Stimulated activated CD8-positive, alpha-beta memory T cell treated with anti-CD3 and anti-CD28 coated beads, Interleukin-15, amount 100 ng/mL, for 4 hours (primary cell): ENCODE measurements at regions not wholly inside any gene's neighbourhood (a gene's known extent, or its start where the extent isn't known, plus 50 kb on each side); places are given as distances from the start of the nearest gene placed in this dataset.
"Not testable (repeated sequence)": the region's sequence is repeated elsewhere in the genome, so short reads cannot be mapped to it uniquely, and the experiment has no call there.

Source experiments
- DNase-seq, 2 donors: peaks; one replicate each; pipeline ENCODE4 v3.0.0-alpha.2; 2020; ENCODE audit warnings: low read depth in 2 of 2

DNA sequence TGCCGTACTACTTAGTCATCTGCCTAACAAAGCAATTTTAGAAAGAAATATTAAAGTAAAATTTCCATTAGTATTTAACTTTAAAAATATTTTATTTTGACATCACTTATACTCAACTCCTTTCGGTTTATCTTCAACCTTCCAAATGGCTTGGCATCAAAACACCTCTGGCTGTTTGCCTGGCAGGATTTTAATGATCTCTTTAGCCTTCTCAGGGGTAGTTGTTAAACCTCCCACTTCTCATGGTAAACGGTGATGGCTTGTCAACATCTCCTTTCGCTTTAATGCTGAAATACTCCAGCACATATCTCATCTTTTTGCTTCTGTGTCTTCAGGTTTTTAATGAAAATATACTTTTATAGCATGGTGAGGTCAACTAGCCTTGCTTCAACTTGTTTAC, 747.1 kb downstream of the CETN3 start:
- DNase-seq, result no peak

DNA sequence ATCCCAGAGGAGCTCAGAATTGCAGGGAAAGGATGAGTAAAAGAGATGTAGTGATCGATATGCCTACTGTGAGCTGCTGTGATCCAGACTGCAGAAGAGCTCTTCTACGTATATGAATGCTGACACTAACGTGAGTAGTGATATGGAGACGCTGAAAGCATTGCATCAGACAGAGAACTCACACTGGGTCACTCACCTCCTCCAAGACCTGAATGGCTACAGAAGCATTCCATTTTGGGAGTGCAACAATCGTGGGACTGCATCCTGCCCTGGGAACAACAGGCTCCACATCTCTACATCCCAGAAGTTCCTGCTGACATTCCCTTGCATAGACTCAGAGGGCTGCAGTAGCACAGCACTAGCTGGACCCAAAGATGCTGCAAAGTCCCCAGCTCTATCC, 755.9 kb upstream of the MEF2C start:
- no peak for DNase-seq

DNA sequence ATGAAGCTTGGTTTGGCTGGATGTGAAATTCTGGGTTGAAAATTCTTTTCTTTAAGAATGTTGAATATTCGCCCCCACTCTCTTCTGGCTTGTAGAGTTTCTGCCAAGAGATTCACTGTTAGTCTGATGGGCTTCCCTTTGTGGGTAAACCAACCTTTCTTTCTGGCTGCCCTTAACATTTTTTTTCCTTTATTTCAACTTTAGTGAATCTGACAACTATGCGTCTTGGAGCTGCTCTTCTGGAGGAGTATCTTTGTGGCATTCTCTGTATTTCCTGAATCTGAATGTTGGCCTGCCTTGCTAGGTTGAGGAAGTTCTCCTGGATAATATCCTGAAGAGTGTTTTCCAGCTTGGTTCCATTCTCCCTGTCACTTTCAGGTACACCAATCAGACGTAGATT, 751.2 kb upstream of the MEF2C start:
- not testable (repeated sequence) for DNase-seq

DNA sequence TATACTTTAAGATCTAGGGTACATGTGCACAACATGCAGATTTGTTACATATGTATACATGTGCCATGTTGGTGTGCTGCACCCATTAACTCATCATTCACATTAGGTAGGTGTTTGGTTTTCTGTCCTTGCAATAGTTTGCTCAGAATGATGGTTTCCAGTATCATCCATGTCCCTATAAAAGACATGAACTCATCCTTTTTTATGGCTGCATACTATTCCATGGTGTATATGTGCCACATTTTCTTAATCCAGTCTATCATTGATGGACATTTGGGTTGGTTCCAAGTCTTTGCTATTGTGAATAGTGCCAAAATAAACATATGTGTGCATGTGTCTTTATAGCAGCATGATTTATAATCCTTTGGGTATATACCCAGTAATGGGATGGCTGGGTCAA, 747.1 kb upstream of the MEF2C start:
- DNase-seq, result not testable (repeated sequence)

DNA sequence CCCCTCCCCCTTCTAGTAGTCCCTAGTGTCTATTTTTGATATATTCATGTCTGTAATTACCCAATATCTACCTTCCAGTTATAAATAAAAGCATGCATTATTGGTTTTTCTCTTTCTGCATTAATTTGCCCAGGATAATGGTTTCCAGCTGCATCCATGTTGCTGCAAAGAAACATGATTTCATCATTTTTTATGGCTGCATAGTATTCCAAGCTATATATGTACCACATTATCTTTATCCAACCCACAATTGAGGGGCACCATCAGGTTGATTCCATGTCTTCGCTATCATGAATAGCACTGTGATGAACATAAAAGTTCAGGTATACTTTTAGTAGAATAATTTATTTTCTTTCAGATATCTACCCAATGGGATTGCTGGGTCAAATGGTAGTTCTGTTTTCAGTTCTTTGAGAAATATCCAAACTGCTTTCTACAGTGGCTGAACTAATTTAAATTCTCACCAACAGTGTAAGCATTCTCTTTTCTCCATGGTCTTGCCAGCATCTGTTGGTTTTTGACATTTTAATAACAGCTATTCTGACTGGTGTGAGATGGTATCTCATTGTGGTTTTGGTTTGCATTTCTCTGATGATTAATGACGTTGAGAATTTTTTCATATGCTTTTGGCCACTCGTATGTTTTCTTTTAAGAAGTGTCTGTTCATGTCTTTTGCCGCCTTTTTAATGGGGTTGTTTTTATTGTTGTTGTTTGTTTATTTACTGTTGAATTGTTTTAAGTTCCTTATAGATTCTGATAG, 746.1 kb upstream of the MEF2C start:
- DNase-seq, result no peak

DNA sequence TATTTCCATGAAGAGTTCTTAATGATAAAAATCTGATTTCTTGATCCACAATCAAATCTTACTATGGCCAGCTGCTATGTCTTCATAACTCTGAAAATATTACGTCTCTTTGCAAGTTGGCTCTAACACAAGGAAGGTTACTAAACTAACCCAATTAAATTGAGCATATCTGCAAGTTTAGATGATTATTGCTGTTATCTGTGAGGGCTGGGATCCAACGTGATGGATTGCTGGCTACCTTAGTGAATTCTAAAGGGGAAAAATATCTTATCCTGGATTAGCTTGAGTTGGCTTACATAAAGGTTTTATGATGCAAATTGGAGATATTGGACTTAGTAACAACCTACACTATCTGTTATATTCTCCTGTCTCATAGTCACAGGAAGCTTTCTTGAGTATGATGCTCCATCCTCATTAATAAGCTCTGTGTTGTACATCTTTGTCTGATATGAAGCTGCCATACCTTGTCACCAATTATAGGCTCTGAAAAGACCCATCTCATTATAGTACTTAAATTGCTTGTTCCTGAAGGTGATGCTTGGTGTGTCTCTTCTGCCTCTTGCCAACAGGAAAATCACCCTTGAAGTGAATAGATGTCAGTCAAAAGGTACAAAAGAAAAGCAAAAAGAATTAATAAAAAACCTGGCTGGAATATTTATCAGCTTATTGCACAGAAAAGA, 733.0 kb upstream of the MEF2C start:
- no peak for DNase-seq

DNA sequence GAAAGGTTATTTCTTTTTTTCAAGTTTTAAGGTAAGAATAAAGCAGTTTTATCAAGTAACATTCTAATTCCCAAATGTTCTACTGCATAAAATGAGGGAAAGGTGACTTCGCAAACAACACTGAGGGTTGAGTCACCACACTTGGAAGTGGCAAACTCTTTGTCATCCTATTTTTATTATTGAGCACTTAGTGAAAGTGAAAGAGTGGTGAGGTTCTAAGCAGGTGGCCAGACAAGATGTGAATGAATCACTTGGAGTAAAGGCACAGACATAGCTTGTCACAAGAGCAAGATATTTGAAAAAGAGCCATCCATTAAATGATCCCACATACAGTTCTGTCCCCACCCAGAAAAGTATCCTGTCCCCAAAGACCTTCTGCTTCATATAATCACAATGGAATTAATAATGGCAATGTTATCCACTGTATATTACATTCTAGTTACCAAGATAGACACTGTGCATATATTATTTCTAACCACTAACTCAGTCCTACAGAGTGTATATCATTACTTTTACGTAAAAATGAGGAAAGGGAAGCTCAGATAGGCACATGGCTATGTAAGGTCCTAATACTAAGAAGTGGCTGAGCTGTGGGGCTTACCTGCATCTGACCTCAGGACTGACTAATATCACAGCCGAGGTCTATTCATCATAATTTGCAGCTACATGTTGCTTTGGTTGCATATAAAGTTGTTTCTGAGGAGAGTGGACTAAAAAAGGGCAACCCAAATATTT, 730.4 kb upstream of the MEF2C start:
- DNase-seq, result no peak

DNA sequence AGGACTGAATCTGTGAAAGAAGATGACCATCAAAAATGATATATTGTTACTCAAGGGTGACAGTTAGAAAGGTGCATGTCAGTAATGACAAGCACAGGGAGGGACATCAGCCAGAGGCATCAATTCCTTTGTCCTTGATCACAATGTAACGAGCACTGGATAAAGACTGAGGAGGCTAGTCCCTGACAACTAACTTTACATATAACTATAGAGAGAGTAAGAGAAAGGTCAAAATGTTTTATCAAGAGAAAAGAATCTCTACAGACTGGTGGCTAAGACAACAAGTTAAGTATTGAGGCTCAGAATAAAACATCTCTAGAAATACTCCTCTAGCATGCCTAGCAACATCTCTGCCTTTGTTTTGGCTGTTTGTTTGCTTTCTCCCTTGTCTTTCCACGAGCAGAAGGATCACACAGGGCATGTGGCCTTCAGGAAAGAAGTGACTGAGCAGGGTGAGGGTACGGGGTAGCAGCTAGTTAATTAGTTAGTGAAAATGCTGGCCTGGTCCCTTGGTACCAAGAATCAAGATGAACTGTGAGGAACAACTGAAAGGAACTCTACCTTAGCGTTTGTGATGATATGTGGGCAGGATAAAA, 724.1 kb upstream of the MEF2C start:
- DNase-seq, result no peak

DNA sequence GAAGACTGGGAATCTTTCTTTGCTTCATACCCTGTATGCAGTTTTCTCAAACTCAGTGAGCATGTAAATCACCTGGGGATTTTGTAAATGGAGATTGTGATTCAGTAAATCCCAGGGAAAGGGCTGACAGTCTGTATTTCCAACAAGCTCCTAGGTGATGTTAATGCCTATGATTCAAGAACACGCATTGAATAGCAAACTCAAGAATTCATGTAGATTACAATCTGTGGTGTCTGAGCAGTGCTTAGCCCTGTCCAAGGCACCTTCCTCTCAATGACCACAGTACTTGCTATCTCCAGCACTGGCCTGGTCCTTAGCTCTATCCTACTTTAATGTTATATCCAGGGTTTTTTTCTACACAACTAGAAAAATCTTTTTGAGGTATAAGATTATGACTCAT, 721.4 kb upstream of the MEF2C start:
- no peak for DNase-seq

DNA sequence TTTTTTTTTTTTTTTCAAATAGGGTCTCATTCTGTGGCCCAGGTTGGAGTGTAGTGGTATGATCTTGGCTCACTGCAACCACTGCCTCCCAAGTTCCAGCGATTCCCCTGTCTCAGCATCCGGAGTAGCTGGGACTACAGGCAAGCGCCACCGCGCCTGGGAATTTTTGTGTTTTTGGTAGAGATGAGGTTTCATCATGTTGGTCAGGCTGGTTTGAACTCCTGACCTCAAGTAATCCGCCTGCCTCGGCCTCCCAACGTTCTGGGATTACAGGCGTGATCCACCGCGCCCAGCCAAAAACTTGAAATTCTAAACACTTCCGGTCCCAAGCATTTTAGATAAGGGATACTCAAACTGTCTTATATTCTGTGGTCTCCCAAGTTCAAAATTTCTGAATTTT, 718.9 kb upstream of the MEF2C start:
- DNase-seq, result no peak

DNA sequence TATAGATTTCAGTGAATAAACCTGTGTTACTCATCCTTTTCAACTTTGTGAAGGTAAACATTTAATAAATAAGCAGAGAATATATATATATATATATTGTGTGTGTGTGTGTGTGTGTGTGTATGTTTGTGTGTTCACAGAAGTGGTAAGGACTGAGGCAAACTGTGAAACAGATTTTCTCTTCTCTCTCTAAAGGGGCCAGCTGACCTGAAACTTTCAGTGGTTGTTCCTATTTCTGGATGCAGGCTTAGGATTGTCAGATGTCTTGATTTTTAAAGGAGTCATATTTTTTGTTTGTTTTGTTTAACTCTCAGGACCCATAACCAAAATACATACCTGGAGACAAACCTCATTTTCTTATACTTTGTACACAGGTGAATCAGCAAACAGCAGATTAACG, 714.9 kb upstream of the MEF2C start:
- DNase-seq, result no peak

DNA sequence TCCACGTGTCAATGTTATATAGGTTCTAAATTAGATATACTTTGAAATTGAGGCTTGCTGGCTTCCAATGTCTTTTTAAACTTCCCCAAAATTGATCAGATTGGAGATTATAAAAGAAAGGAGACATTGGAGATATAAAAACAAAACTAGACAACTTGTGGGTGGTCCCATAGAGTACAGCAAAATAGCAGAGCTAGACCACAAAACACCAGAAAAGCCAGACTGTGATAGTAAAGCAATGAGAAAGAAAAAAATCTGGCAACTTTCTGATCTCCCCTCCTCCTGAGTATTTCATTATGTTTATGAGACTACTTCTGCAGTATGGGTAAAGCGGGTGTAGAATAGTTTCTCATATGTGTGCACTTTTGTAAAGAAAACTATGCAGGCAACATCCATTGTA, 713.8 kb upstream of the MEF2C start:
- no peak for DNase-seq

DNA sequence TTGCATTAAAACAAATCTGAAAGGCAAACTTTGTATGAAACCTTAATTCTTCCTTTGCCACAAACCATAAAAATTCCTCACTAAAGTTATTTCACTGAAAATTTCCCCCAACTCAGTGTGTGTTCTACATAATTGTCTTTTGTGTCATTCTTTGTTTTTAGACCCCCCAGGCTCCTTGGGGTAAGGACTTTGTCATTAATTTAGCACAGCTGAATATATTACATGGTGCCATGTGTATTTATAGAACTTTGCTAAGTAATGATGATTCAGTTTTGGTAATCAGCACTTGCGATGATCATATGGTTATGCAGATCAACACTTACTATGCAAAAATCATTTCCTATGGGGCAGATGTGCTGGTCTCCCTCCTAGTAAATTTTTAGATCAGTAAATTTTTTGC, 712.1 kb upstream of the MEF2C start:
- no peak for DNase-seq

DNA sequence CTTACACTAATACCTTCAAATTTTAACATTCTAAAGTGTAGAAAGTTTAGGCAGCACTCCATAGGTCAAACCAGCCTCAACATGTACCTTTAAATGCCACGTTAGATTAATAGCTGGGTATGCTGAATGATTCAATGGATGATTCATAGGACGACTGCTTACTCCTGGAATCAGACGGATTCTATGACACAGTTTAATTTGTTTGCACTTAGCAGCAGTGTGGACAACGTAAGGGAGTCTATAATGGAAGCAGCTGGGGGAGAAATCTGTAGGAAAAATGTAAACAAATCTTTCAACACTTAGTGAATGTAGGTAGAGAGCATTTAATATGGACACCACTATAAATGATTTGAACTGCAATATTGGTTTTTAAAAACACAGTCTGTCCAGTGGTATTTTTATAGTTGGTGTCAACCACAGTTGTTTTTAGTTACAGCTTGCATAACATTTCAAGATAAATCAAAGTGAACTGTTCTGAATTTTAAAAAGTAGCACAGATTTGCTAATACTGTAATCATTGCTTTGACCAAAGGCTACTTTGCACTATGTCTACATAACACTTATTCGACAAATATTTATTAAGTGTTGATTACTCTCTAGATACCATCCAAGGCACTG, 701.5 kb upstream of the MEF2C start:
- DNase-seq, result no peak

DNA sequence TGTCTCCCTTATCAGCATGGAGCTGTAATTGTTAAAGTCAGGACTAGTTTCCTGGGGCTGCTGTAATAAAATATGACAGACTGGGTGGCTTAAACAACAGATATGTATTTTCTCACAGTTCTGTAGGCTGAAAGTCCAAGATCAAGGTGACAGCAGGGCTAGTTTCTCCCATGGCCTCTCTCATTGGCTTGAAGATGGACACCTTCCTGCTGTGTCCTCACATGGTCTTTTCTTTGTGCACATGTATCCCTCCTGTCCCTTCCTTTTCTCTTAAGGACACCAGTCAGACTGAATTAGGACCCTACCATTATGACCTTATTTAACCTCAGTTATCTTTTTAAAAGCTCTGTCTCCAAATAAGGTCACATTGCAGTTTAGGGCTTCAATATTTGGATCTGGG, 700.5 kb upstream of the MEF2C start:
- no peak for DNase-seq

DNA sequence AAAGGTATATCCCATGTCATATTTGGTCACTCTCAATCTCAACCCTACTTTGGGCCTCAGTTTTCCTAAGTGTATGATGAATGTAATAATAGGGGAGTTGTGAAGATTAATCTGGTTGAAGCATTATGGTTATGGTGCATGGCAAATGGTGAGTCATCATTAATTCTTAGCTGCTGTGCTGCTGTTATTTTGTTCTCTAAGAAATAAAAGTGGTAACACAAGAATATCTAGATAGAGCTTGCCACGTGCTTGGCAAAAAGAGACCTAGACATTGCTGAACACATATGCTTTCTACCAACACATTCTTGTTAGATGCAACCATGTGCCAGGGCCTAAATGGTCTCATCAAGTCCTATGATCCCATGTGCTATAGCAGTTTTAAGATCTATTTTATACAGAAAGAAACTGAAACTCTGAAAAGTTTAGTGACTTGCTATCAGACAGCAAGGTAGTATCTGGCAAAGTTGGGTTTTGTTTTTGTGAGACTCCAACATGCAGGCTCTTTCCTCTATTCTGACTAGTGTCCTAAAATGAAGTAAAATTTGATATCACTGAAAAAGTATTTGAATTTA, 699.9 kb upstream of the MEF2C start:
- no peak for DNase-seq

DNA sequence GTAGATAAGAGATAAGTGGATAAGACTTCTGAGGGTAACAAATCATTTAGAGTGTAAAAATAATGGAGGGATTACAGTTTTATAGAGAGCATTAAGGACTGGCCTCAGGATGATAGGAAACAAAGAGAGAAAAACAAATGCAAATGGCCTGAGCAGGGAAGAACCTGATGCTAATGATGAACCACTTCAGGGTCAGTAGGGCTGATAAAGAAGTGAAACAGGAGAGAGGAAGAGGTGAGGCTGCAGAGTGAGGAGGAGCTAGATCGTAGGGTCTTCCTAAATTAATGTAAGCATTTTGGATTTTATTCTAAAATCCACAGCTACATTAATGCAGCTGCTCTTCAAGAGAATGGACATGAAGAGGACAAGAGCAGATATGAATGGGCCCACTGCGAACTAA, 698.0 kb upstream of the MEF2C start:
- no peak for DNase-seq

DNA sequence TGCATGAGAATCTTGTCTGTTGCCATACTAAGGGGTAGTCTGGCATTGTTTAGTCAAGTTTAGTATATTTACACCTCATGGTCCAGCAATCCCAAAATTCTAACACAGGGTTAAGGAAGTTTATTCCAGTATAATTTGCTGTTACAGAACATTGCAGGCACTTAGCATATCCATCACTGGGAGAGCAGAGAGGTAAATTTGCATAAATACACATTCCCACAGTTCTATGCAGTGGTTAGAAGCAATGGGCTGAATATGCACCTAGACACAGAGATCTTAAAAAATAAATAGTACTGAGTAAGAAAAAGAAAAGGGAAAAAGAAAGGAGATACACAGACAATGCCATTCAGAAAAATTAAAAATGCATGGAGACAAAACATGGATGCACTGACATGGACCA, 692.3 kb upstream of the MEF2C start:
- no peak for DNase-seq

DNA sequence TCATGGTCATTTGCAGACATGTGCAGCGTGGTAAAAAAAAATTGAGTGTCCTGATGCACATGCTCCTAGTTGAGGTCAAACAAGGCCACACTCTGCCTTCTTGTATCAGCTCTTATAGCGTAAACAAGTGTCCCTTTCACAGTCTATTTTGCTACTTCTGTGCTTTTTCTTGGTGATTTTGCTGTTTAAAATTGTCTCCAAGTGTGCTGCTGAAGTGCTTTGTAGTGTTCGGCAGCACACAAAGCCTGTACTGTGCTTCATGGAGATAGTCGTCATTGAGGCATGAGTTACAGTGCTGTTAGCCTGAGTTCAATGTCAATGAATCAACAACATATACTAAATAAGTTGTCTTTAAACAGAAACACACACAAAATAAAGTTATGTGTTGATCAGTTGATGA, 690.4 kb upstream of the MEF2C start:
- no peak for DNase-seq

DNA sequence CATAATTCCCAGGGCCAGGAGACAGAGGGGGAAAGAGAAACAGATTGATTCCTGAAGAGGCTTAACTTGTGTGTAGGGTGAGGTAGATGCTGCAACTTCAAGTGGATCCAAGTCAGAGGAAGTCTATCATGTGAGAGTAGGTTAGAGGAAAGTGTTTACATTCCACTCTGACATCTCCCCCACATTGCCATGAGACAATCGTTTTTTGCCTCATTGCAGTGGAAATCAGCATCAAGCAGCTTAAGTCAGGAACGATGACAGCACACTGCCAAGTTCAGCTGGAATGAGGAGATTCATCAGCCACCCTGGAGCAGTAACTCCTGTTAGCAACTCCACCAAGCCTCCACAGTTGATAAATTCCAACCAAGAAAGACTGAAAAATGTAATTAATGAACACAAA, 689.7 kb upstream of the MEF2C start:
- no peak for DNase-seq

DNA sequence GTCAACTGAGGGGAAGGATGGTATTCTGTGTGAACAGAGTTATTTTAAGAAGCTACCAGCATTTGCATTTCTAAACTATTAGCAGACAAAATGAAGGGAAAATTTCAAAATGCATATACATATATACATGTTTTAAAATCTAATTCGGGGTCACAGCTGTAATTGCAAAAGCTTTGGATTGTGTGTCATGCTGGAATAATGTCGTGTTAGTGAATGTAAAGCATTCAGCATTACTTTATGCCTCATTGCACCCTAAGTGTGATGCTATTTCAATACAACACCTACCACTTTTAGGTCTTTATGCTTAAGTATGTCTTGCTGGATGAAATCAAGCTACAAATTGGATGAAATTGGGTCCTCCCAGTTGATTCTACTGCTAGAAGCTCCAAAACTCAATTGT, 687.6 kb upstream of the MEF2C start:
- DNase-seq, result no peak

DNA sequence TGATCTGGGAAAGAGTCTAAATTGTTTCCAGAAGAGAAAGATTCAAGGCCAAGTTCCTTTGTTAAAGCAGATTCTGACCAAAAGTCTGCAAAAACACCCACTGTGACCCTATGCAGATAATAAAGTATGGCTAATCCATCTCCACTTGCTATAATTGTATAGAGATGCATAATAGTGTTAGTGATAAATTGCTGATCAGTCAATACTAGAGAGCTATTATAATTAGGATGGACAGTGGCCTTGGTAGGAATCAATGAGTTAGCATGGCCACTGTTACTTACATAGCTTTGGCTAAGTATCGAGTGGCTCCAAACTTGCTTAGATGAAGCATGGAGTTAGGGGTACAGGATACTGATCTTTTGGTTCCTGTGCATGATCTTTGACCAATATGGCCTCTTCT, 683.4 kb upstream of the MEF2C start:
- DNase-seq, result no peak
